ENCODE measurements at regions not wholly inside any gene's neighbourhood (a gene's known extent, or its start where the extent isn't known, plus 50 kb on each side); places are given as distances from the start of the nearest gene placed in this dataset.

- in situ Hi-C loops (cut with HindIII; ENCODE audit: low sequenced_read_pairs), result no loop called here
- DNase-seq (ENCODE audit: low spot score), result no peak
These were observed 251.9 kb upstream of the PRDM1 start for GRCh38 chr6:105833959-105834947.

- in situ Hi-C loops (cut with HindIII; ENCODE audit: low sequenced_read_pairs), result no loop called here
- no peak for DNase-seq (ENCODE audit: low spot score)
These were observed 253.8 kb upstream of the PRDM1 start for GRCh38 chr6:105832313-105832761.

GRCh38 chr6:105831311-105832097 lies 254.6 kb upstream of the PRDM1 start:
- in situ Hi-C loops (cut with HindIII; ENCODE audit: low sequenced_read_pairs), result no loop called here
- DNase-seq (ENCODE audit: low spot score), result no peak

GRCh38 chr6:105825210-105825609 lies 260.9 kb upstream of the PRDM1 start:
- in situ Hi-C loops (cut with HindIII; ENCODE audit: low sequenced_read_pairs), result no loop called here
- no peak for DNase-seq (ENCODE audit: low spot score)

GRCh38 chr6:105824732-105825131 lies 261.4 kb upstream of the PRDM1 start:
- DNase-seq (ENCODE audit: low spot score), result no peak
- in situ Hi-C loops (cut with HindIII; ENCODE audit: low sequenced_read_pairs), result no loop called here

GRCh38 chr6:105821777-105822176 lies 264.4 kb upstream of the PRDM1 start:
- in situ Hi-C loops (cut with HindIII; ENCODE audit: low sequenced_read_pairs), result no loop called here
- no peak for DNase-seq (ENCODE audit: low spot score)

- no peak for DNase-seq (ENCODE audit: low spot score)
- in situ Hi-C loops (cut with HindIII; ENCODE audit: low sequenced_read_pairs), result no loop called here
These were observed 265.1 kb upstream of the PRDM1 start for GRCh38 chr6:105821027-105821426.

- in situ Hi-C loops (cut with HindIII; ENCODE audit: low sequenced_read_pairs), result no loop called here
- DNase-seq (ENCODE audit: low spot score), result no peak
These were observed 266.4 kb upstream of the PRDM1 start for GRCh38 chr6:105819745-105820144.

GRCh38 chr6:105818505-105818904 lies 267.6 kb upstream of the PRDM1 start:
- DNase-seq (ENCODE audit: low spot score), result no peak
- in situ Hi-C loops (cut with HindIII; ENCODE audit: low sequenced_read_pairs), result no loop called here

- in situ Hi-C loops (cut with HindIII; ENCODE audit: low sequenced_read_pairs), result no loop called here
- peak; percentile 76 for DNase-seq (ENCODE audit: low spot score)
These were observed 268.2 kb upstream of the PRDM1 start for GRCh38 chr6:105817961-105818360.

GRCh38 chr6:105817370-105817769 lies 268.8 kb upstream of the PRDM1 start:
- in situ Hi-C loops (cut with HindIII; ENCODE audit: low sequenced_read_pairs), result no loop called here

GRCh38 chr6:105816847-105817246 lies 269.3 kb upstream of the PRDM1 start:
- in situ Hi-C loops (cut with HindIII; ENCODE audit: low sequenced_read_pairs), result no loop called here
- DNase-seq (ENCODE audit: low spot score), result peak; percentile 44

More at GRCh38 chr6:105817370-105817769, 268.8 kb upstream of the PRDM1 start:
- DNase-seq (ENCODE audit: low spot score), result peak; percentile 93

- peak; percentile 96 for DNase-seq (ENCODE audit: low spot score)
- in situ Hi-C loops (cut with HindIII; ENCODE audit: low sequenced_read_pairs), result no loop called here
These were observed 270.2 kb upstream of the PRDM1 start for GRCh38 chr6:105815661-105816555.

- in situ Hi-C loops (cut with HindIII; ENCODE audit: low sequenced_read_pairs), result no loop called here
- peak; percentile 42 for DNase-seq (ENCODE audit: low spot score)
These were observed 271.2 kb upstream of the PRDM1 start for GRCh38 chr6:105814745-105815536.

GRCh38 chr6:105810922-105811482 lies 275.1 kb upstream of the PRDM1 start:
- in situ Hi-C loops (cut with HindIII; ENCODE audit: low sequenced_read_pairs), result no loop called here
- DNase-seq (ENCODE audit: low spot score), result no peak

- in situ Hi-C loops (cut with HindIII; ENCODE audit: low sequenced_read_pairs), result no loop called here
These were observed 275.8 kb upstream of the PRDM1 start for GRCh38 chr6:105810105-105810921.

GRCh38 chr6:105808571-105808970 lies 277.6 kb upstream of the PRDM1 start:
- DNase-seq (ENCODE audit: low spot score), result no peak
- in situ Hi-C loops (cut with HindIII; ENCODE audit: low sequenced_read_pairs), result no loop called here

More at GRCh38 chr6:105810105-105810921, 275.8 kb upstream of the PRDM1 start:
- DNase-seq (ENCODE audit: low spot score), result no peak
